Liver (tissue), 8 donors: ENCODE measurements at regions not wholly inside any gene's neighbourhood (a gene's known extent, or its start where the extent isn't known, plus 50 kb on each side); places are given as distances from the start of the nearest gene placed in this dataset.

Experiments
- DNase-seq: peaks from one replicate; pipeline ENCODE4 v3.0.0-alpha.2; 2017; ENCODE audit warnings: low spot score
- H3K27ac ChIP-seq, 2 donors: one replicate each; pipeline ENCODE4 v1.7.0; 2013; ENCODE audit warnings: inconsistent platforms in 2 of 2, low read length in 2 of 2, control low read depth in 1 of 2, low read depth in 1 of 2, mild to moderate bottlenecking in 1 of 2
- H3K27me3 ChIP-seq, 4 donors: one replicate each; pipeline versions ENCODE4 v1.6.1 to v1.7.0; 2013; ENCODE audit warnings: low read length in 3 of 4, inconsistent platforms in 1 of 4, mild to moderate bottlenecking in 1 of 4, moderate library complexity in 1 of 4; ENCODE audit not compliant: control insufficient read depth in 4 of 4, insufficient read depth in 4 of 4
- H3K36me3 ChIP-seq, 4 donors: one replicate each; pipeline versions ENCODE4 v1.6.1 to v1.7.0; 2013; ENCODE audit warnings: low read length in 3 of 4, mild to moderate bottlenecking in 3 of 4, low read depth in 1 of 4, moderate library complexity in 1 of 4; ENCODE audit not compliant: control insufficient read depth in 4 of 4, insufficient read depth in 3 of 4
- H3K4me1 ChIP-seq, 4 donors: one replicate each; pipeline versions ENCODE4 v1.6.1 to v1.7.0; 2013; ENCODE audit warnings: low read length in 3 of 4, mild to moderate bottlenecking in 3 of 4, moderate library complexity in 1 of 4; ENCODE audit not compliant: control insufficient read depth in 4 of 4, insufficient read depth in 4 of 4
- H3K4me3 ChIP-seq, 3 donors: one replicate each; pipeline versions ENCODE4 v1.6.1 to v1.7.0; 2013; ENCODE audit warnings: low read length in 3 of 3, control low read depth in 1 of 3, low read depth in 1 of 3, mild to moderate bottlenecking in 1 of 3
- H3K9ac ChIP-seq, 2 donors: one replicate each; pipeline ENCODE4 v1.7.0; 2013; ENCODE audit warnings: low read length in 2 of 2, mild to moderate bottlenecking in 2 of 2, moderate library complexity in 2 of 2, control low read depth in 1 of 2, low read depth in 1 of 2
- H3K9me3 ChIP-seq, 4 donors: one replicate each; pipeline versions ENCODE4 v1.6.1 to v1.7.0; 2013; ENCODE audit warnings: low read length in 3 of 4; ENCODE audit not compliant: control insufficient read depth in 4 of 4
- ATF3 ChIP-seq: IDR thresholded peaks from 2 replicates; pipeline ENCODE4 v1.6.1; 2016; ENCODE audit warnings: antibody characterized with exemption
- CTCF ChIP-seq: fragments of 150-350 bp; IDR thresholded peaks from 2 replicates; pipeline ENCODE4 v1.5.1; 2017; ENCODE audit warnings: improper control_type of control experiment, low read depth, low read length; ENCODE audit not compliant: missing input control
- EGR1 ChIP-seq, 2 donors: IDR thresholded peaks; 2 replicates each; pipeline ENCODE4 v1.6.1; 2016 to 2018; ENCODE audit warnings: antibody characterized with exemption in 2 of 2, low read depth in 2 of 2
- FOXA1 ChIP-seq: IDR thresholded peaks from 2 replicates; pipeline ENCODE4 v1.6.1; 2016; ENCODE audit warnings: antibody characterized with exemption
- FOXA2 ChIP-seq: IDR thresholded peaks from 2 replicates; pipeline ENCODE4 v1.6.1; 2016; ENCODE audit warnings: antibody characterized with exemption
- GABPA ChIP-seq, 2 donors: IDR thresholded peaks in 1 of 2; conservative IDR thresholded peaks in 1 of 2; 2 replicates each; pipeline ENCODE4 v1.6.1; 2016; ENCODE audit warnings: antibody characterized with exemption in 2 of 2, mild to moderate bottlenecking in 1 of 2, moderate library complexity in 1 of 2
- HNF4A ChIP-seq, 2 donors: conservative IDR thresholded peaks; 2 replicates each; pipeline ENCODE4 v1.6.1; 2016; ENCODE audit warnings: antibody characterized with exemption in 2 of 2, mild to moderate bottlenecking in 2 of 2
- HNF4G ChIP-seq: IDR thresholded peaks from 2 replicates; pipeline ENCODE4 v1.6.1; 2016; ENCODE audit warnings: antibody characterized with exemption
- JUND ChIP-seq, 2 donors: IDR thresholded peaks; 2 replicates each; pipeline ENCODE4 v1.6.1; 2016; ENCODE audit warnings: antibody characterized with exemption in 2 of 2
- MAX ChIP-seq: IDR thresholded peaks from 2 replicates; pipeline ENCODE4 v1.6.1; 2016; ENCODE audit warnings: antibody characterized with exemption
- NR2F2 ChIP-seq: IDR thresholded peaks from 2 replicates; pipeline ENCODE4 v1.6.1; 2016; ENCODE audit warnings: antibody characterized with exemption
- RAD21 ChIP-seq, 2 donors: IDR thresholded peaks; 2 replicates each; pipeline ENCODE4 v1.6.1; 2016; ENCODE audit warnings: antibody characterized with exemption in 2 of 2, mild to moderate bottlenecking in 2 of 2
- REST ChIP-seq: IDR thresholded peaks from 2 replicates; pipeline ENCODE4 v1.6.1; 2016; ENCODE audit warnings: antibody characterized with exemption, mild to moderate bottlenecking
- RXRA ChIP-seq, 2 donors: IDR thresholded peaks; 2 replicates each; pipeline ENCODE4 v1.6.1; 2017 to 2018; ENCODE audit warnings: antibody characterized with exemption in 2 of 2, mild to moderate bottlenecking in 1 of 2
- SP1 ChIP-seq: IDR thresholded peaks from 2 replicates; pipeline ENCODE4 v1.6.1; 2018; ENCODE audit warnings: antibody characterized with exemption, mild to moderate bottlenecking
- TAF1 ChIP-seq: conservative IDR thresholded peaks from 2 replicates; pipeline ENCODE4 v1.6.1; 2016; ENCODE audit warnings: antibody characterized with exemption, mild to moderate bottlenecking
- YY1 ChIP-seq: IDR thresholded peaks from 2 replicates; pipeline ENCODE4 v1.6.1; 2016; ENCODE audit warnings: antibody characterized with exemption, mild to moderate bottlenecking
- ZBTB33 ChIP-seq: IDR thresholded peaks from 2 replicates; pipeline ENCODE4 v1.6.1; 2016; ENCODE audit warnings: antibody characterized with exemption
- WGBS: extraction: QIAGEN DNeasy Blood & Tissue Kit; methylation state at CpG from one replicate; pipeline ENCODE4 v1.1.7; 2013; 5-methylcytosine and 5-hydroxymethylcytosine counted together
- donor health status: healthy.
- donor health status: healthy.
- donor health status: healthy.
- donor health status: healthy.
- donor health status: healthy.

GRCh38 chr3:146308222-146308621 is 57.3 kb upstream of the PLSCR4 start:
- DNase-seq, result no peak

GRCh38 chr3:146307456-146307725 is 56.5 kb upstream of the PLSCR4 start:
- H3K4me1 ChIP-seq, result peaks cover 0 to 3% (median 0%) of the 10 kb centered on the region in 4 donors
- H3K27me3 ChIP-seq, result no peaks in the 10 kb centered on the region
- no peak overlapping the region for H3K9ac ChIP-seq
- H3K9me3 ChIP-seq, result no peaks in the 10 kb centered on the region
- no peak for TF ChIP-seq TAF1
- no peak for TF ChIP-seq MAX
- TF ChIP-seq ZBTB33, result no peak
- no peak for TF ChIP-seq ATF3
- TF ChIP-seq YY1, result no peak
- no peak for TF ChIP-seq JUND (IDR thresholded peaks at IDR 0.05)
- no peak for TF ChIP-seq SP1
- TF ChIP-seq CTCF, result no peak
- TF ChIP-seq EGR1 (IDR thresholded peaks at IDR 0.05; ENCODE audit: low read depth in 2 of 2), result no peak
- no peak for TF ChIP-seq NR2F2
- no peak for TF ChIP-seq RXRA (IDR thresholded peaks at IDR 0.05)
- TF ChIP-seq HNF4G, result no peak
- TF ChIP-seq REST, result no peak
- no peak for TF ChIP-seq FOXA2
- TF ChIP-seq HNF4A (conservative IDR thresholded peaks at IDR 0.05), result no peak
- TF ChIP-seq FOXA1, result no peak
- no peak for TF ChIP-seq RAD21 (IDR thresholded peaks at IDR 0.05)
- no peak for TF ChIP-seq GABPA (IDR thresholded peaks at IDR 0.05 in 1 of 2, conservative IDR thresholded peaks at IDR 0.05 in 1 of 2)
- 89% methylated on average over 1 of the region's 1 CpG for whole genome bisulfite sequencing
- H3K36me3 ChIP-seq, result no peaks in the 10 kb centered on the region
- no peak overlapping the region for H3K4me3 ChIP-seq
- no peak overlapping the region for H3K27ac ChIP-seq
- no peak for DNase-seq

More at GRCh38 chr3:146308222-146308621, 57.3 kb upstream of the PLSCR4 start:
- Histone ChIP-seq H3K9ac (no peak overlapping the region), H3K4me1 (peaks cover 0 to 3% (median 0%) of the 10 kb centered on the region in 4 donors), H3K9me3 (no peaks in the 10 kb centered on the region), H3K27me3 (no peaks in the 10 kb centered on the region), H3K4me3 (no peak overlapping the region), H3K36me3 (no peaks in the 10 kb centered on the region), H3K27ac (peak overlapping the region; percentile 39 to 45)
- TF ChIP-seq HNF4A (conservative IDR thresholded peaks at IDR 0.05) (no peak), FOXA2 (no peak), JUND (IDR thresholded peaks at IDR 0.05) (no peak)
